GM23248 (cell line): ENCODE measurements at regions not wholly inside any gene's neighbourhood (a gene's known extent, or its start where the extent isn't known, plus 50 kb on each side); places are given as distances from the start of the nearest gene placed in this dataset.

Experiments used
- EZH2 ChIP-seq: fragments of 200-600 bp; sonication (generic); IDR thresholded peaks from 2 replicates; pipeline ENCODE4 v1.6.1; 2018; ENCODE audit warnings: antibody characterized with exemption, mild to moderate bottlenecking; ENCODE audit not compliant: insufficient read depth, poor library complexity, severe bottlenecking
- EZH2phosphoT487 ChIP-seq: fragments of 200-600 bp; sonication (generic); IDR thresholded peaks from 2 replicates; pipeline ENCODE4 v1.6.1; 2018; ENCODE audit warnings: antibody characterized with exemption, moderate library complexity, mild to moderate bottlenecking, low read depth; ENCODE audit not compliant: insufficient read depth

DNA sequence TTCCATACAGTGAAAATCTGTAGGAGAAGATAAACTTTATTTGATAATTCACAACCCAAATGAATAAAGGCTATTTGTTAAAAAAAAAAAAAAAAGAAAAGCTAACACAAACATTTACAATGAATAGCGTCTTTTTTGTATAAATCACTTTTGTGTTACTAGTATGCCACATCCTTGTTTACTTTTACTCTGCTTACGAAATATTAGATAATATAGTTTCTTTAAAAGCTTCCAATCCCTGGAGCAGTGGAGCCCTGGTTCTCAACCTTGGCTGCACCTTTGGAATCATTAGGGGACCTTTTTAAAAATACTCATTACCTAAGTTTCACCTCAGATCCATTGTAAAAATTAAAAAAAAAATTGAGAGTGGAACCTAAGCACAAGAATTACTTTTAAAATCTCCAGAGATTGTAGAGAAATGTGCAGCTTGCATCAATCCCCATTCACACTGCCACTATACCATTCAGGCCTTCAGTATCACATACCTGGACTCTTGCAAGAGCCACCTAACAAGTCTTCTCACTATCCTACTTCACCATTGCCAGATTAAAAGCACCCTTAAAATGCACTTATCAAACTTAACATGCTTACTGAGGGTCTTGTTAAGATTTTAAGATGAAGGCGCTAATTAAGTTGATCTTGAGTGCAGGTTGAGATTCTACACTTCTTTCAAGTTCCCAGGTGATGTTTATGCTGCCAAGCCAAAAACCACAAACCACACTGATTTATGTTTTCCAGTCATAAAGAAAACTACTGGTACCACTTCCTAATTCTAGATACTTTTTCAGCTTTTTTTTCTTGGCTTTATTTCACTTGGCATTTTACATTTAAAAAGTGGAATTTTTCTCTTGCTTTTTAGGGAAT is 59.7 kb upstream of the ZC3H15 start:
- no peak for TF ChIP-seq EZH2
- TF ChIP-seq EZH2phosphoT487 = no peak
